MM.1S (cell line): ENCODE measurements at regions not wholly inside any gene's neighbourhood (a gene's known extent, or its start where the extent isn't known, plus 50 kb on each side); places are given as distances from the start of the nearest gene placed in this dataset.

Source experiments
- DNase-seq: peaks from one replicate; pipeline ENCODE4 v3.0.0-alpha.2; 2015
- H2AFZ ChIP-seq: fragments of 300-600 bp; sonication (generic); 2 replicates; pipeline ENCODE4 v1.6.0; 2016; ENCODE audit warnings: antibody characterized with exemption, low read length
- H3F3A ChIP-seq: fragments of 300-600 bp; sonication (generic); 2 replicates; pipeline ENCODE4 v1.6.1; 2016; ENCODE audit warnings: mild to moderate bottlenecking, antibody characterized with exemption, low read length, moderate library complexity, mixed read lengths; ENCODE audit not compliant: insufficient read depth
- H3K27ac ChIP-seq: fragments of 300-600 bp; sonication (generic); 2 replicates; pipeline ENCODE4 v1.5.1; 2016; ENCODE audit warnings: mild to moderate bottlenecking, low read length
- H3K27me3 ChIP-seq: fragments of 300-600 bp; sonication (generic); replicated peaks from 2 replicates; pipeline ENCODE4 v1.6.0; 2016; ENCODE audit warnings: low read length; ENCODE audit not compliant: insufficient read depth
- H3K36me3 ChIP-seq: fragments of 300-600 bp; sonication (generic); replicated peaks from 2 replicates; pipeline ENCODE4 v1.6.1; 2016; ENCODE audit warnings: mild to moderate bottlenecking, low read length, mixed read lengths; ENCODE audit not compliant: insufficient read depth
- H3K4me1 ChIP-seq: fragments of 300-600 bp; sonication (generic); 2 replicates; pipeline ENCODE4 v1.6.1; 2016; ENCODE audit warnings: low read length, mixed read lengths
- H3K4me2 ChIP-seq: fragments of 300-600 bp; sonication (generic); 2 replicates; pipeline ENCODE4 v1.6.0; 2016; ENCODE audit warnings: low read depth, low read length
- H3K4me3 ChIP-seq: fragments of 300-600 bp; sonication (generic); 2 replicates; pipeline ENCODE4 v1.5.1; 2016; ENCODE audit warnings: low read length, mixed read lengths
- H3K79me2 ChIP-seq: fragments of 300-600 bp; sonication (generic); 2 replicates; pipeline ENCODE4 v1.6.1; 2016; ENCODE audit warnings: mixed run types, low read length, mixed read lengths
- H3K9ac ChIP-seq: fragments of 300-600 bp; sonication (generic); 2 replicates; pipeline ENCODE4 v1.6.1; 2016; ENCODE audit warnings: low read length, mixed read lengths
- H3K9me2 ChIP-seq: fragments of 300-600 bp; sonication (generic); replicated peaks from 2 replicates; pipeline ENCODE4 v1.6.1; 2016; ENCODE audit warnings: mild to moderate bottlenecking, low read length, mixed read lengths; ENCODE audit not compliant: insufficient read depth
- H3K9me3 ChIP-seq: fragments of 300-600 bp; sonication (generic); replicated peaks from 2 replicates; pipeline ENCODE4 v1.6.1; 2016; ENCODE audit warnings: mild to moderate bottlenecking, low read length, mixed read lengths; ENCODE audit not compliant: insufficient read depth
- H4K20me1 ChIP-seq: fragments of 300-600 bp; sonication (generic); 2 replicates; pipeline ENCODE4 v1.6.1; 2016; ENCODE audit warnings: mild to moderate bottlenecking, low read length, moderate library complexity, mixed read lengths; ENCODE audit not compliant: insufficient read depth
- CTCF ChIP-seq: fragments of 300-600 bp; sonication (generic); IDR thresholded peaks from 2 replicates; pipeline ENCODE4 v1.5.1; 2016; ENCODE audit warnings: antibody characterized with exemption, low read length, mixed read lengths
- EZH2 ChIP-seq: fragments of 300-600 bp; sonication (generic); optimal IDR thresholded peaks from 2 replicates; pipeline ENCODE3; 2017; ENCODE audit warnings: low read depth, mild to moderate bottlenecking, antibody characterized with exemption, low read length, mixed read lengths
- EZH2phosphoT487 ChIP-seq: fragments of 300-600 bp; sonication (generic); IDR thresholded peaks from 2 replicates; pipeline ENCODE4 v1.6.1; 2018; ENCODE audit warnings: antibody characterized with exemption, low read length

- H3K4me2 ChIP-seq: no peak overlapping the region
- H3K9me3 ChIP-seq: no peaks in the 10 kb centered on the region
- H3K4me1 ChIP-seq: no peaks in the 10 kb centered on the region
- no peaks in the 10 kb centered on the region for H4K20me1 ChIP-seq
- H3K36me3 ChIP-seq: no peaks in the 10 kb centered on the region
- no peak overlapping the region for H3K27ac ChIP-seq
- no peaks in the 10 kb centered on the region for H3K9me2 ChIP-seq
- no peak overlapping the region for H3K9ac ChIP-seq
- H3F3A ChIP-seq: no peaks in the 10 kb centered on the region
- H3K79me2 ChIP-seq: no peaks in the 10 kb centered on the region
- TF ChIP-seq EZH2 (no peak), EZH2phosphoT487 (no peak), CTCF (no peak)
- no peak for DNase-seq
- no peaks in the 10 kb centered on the region for H3K27me3 ChIP-seq
- H2AFZ ChIP-seq: no peak overlapping the region
- H3K4me3 ChIP-seq: no peak overlapping the region
Observed at GRCh38 chr6:6901205-6901719, 206.5 kb upstream of the RREB1 start.

GRCh38 chr6:6901945-6902344 is 205.8 kb upstream of the RREB1 start:
- Histone ChIP-seq H3F3A (no peaks in the 10 kb centered on the region), H3K9ac (no peak overlapping the region), H3K27me3 (no peaks in the 10 kb centered on the region), H3K79me2 (no peaks in the 10 kb centered on the region), H2AFZ (no peak overlapping the region), H4K20me1 (no peaks in the 10 kb centered on the region), H3K9me3 (no peaks in the 10 kb centered on the region), H3K27ac (no peak overlapping the region), H3K4me2 (no peak overlapping the region), H3K4me1 (no peaks in the 10 kb centered on the region), H3K4me3 (no peak overlapping the region), H3K36me3 (no peaks in the 10 kb centered on the region), H3K9me2 (no peaks in the 10 kb centered on the region)
- no peak for DNase-seq
- no peak for TF ChIP-seq CTCF
- TF ChIP-seq EZH2: no peak
- TF ChIP-seq EZH2phosphoT487: no peak

GRCh38 chr6:6905961-6906518 is 201.7 kb upstream of the RREB1 start:
- TF ChIP-seq CTCF (no peak), EZH2 (no peak), EZH2phosphoT487 (no peak)
- Histone ChIP-seq H3K4me3 (no peak overlapping the region), H4K20me1 (no peaks in the 10 kb centered on the region), H3K4me2 (no peak overlapping the region), H3K4me1 (no peaks in the 10 kb centered on the region), H3F3A (no peaks in the 10 kb centered on the region), H3K27me3 (no peaks in the 10 kb centered on the region), H3K36me3 (no peaks in the 10 kb centered on the region), H3K9ac (no peak overlapping the region), H3K79me2 (no peaks in the 10 kb centered on the region), H3K27ac (no peak overlapping the region), H3K9me3 (no peaks in the 10 kb centered on the region), H2AFZ (no peak overlapping the region), H3K9me2 (no peaks in the 10 kb centered on the region)
- no peak for DNase-seq
